ENCODE measurements at regions not wholly inside any gene's neighbourhood (a gene's known extent, or its start where the extent isn't known, plus 50 kb on each side); places are given as distances from the start of the nearest gene placed in this dataset.
A peak's percentile ranks its signal among the peaks of the same experiment; 100 is the strongest.

GRCh38 chr7:33698692-33699128, 206.6 kb upstream of the BMPER start:
- peak; percentile 53 for DNase-seq (ENCODE audit: low read depth)
- in situ Hi-C loops (cut with HindIII; ENCODE audit: low pct_unique_long_range_greater_than_20kb, low sequenced_read_pairs): no loop called here

GRCh38 chr7:33700001-33700899, 205.1 kb upstream of the BMPER start:
- no peak for DNase-seq (ENCODE audit: low read depth)
- in situ Hi-C loops (cut with HindIII; ENCODE audit: low pct_unique_long_range_greater_than_20kb, low sequenced_read_pairs): no loop called here

- no peak for DNase-seq (ENCODE audit: low read depth)
- in situ Hi-C loops (cut with HindIII; ENCODE audit: low pct_unique_long_range_greater_than_20kb, low sequenced_read_pairs): no loop called here
Measured at GRCh38 chr7:33701189-33701740, 204.1 kb upstream of the BMPER start.

DNA sequence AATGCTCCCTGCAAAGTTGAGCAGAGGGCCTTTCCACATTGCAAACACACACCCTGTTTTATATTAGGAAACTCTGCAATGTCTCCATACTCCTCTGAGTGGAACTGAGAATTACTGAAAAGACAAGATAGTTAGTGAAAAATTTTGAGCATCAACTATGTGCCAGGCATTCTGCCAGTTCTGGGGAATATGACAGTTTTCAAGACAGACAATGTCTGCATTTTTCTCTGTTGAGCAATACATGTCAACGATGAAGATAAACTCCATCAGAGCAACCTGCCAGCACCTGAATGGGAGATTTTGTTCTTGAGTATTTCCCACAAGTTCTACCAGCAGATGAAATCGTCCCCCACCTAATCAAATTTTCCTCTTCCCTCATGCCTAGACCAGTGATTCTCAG, 203.4 kb upstream of the BMPER start:
- no peak for DNase-seq (ENCODE audit: low read depth)
- in situ Hi-C loops (cut with HindIII; ENCODE audit: low pct_unique_long_range_greater_than_20kb, low sequenced_read_pairs): no loop called here

DNA sequence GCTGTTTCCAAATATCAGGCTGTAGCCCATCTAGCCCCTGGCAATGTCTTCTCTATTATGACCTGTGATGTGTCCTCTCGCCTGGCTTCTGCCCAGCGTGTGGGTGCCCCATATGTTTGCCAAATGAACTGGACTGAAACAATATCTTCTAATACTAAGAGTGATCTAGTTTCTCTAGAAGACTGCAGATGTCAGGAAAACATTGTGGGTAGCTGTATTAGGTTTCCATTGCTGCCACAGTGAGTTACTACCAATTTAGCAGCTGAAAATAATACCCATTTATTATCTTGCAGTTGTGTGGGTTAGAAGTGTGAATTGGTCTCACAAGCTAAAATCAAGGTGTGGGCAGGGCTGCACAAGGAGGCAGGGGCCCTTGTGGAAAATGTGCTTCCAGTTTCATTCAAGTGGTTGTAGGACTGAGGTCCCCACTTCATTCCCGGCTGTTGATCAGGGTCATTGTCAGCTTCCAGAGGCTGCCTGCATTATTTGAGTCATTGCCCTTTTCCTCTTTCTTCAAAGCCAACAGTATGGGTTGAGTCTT, 202.8 kb upstream of the BMPER start:
- in situ Hi-C loops (cut with HindIII; ENCODE audit: low pct_unique_long_range_greater_than_20kb, low sequenced_read_pairs): no loop called here
- DNase-seq (ENCODE audit: low read depth): no peak

DNA sequence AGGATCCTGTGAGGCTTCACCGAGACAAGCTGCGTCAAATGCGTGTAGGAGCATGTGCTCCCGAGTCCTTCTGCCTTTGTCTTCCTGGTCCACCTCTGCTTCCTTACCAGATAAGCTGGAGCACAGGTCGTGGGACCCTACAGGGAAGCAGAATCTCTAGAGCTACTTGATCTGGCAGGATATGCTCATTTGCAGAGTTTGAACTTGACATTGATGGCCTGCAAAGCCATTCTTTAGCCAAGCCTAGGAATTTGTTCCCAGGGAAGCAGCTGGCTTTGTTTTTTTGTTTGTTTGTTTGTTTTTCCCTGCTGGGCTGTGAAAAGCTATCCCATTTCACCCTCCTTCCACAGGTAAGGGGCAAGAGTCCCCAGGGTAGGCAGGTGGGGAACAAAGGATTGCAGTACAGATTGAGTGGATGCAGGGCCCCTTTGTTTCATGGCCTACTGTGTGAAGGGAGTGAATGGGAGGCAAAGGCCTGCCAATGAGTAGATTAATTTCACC, 200.0 kb upstream of the BMPER start:
- in situ Hi-C loops (cut with HindIII; ENCODE audit: low pct_unique_long_range_greater_than_20kb, low sequenced_read_pairs): no loop called here

DNA sequence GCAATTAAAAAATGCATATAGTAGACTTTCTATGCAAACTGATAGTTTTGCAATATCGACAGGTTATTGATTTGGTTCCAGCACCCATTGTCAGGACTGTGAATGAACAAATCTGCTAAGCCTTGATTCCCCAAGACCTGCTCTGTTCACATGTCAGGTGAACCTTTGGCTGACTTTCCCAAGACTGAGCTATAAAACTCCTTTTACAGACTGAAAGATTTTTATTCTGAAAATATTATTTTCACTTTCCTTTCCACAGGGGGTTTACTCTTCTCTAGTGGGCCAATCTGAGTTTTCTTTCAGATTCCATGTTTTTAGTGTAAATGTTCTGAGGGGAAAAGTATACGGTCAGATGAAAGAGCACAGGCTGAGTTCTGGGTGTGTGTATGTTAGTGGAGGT, 199.2 kb upstream of the BMPER start:
- DNase-seq (ENCODE audit: low read depth): no peak
- in situ Hi-C loops (cut with HindIII; ENCODE audit: low pct_unique_long_range_greater_than_20kb, low sequenced_read_pairs): no loop called here

More for the DNA sequence above, 200.0 kb upstream of the BMPER start:
- no peak for DNase-seq (ENCODE audit: low read depth)

DNA sequence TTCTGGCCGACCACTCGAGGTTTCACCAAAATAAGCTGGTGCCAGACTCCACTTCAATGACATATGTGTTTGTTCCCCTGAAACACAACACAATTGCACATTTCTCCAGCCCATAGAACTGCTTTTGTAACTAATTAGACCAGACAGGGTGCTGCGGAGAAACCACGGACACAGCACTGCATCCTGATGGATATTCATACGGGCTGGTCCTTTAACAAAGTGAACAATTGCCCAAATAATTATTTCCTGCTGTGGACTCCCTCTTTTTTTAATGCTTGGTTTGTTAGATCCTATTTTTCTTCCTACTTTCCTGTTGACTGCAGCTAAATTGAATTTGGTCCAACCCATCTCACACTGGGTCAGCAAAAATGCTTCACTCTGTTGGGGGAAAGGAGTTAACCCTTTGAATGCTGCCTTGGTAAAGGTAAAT, 198.6 kb upstream of the BMPER start:
- in situ Hi-C loops (cut with HindIII; ENCODE audit: low pct_unique_long_range_greater_than_20kb, low sequenced_read_pairs): no loop called here
- DNase-seq (ENCODE audit: low read depth): no peak

GRCh38 chr7:33707427-33707826, 197.9 kb upstream of the BMPER start:
- in situ Hi-C loops (cut with HindIII; ENCODE audit: low pct_unique_long_range_greater_than_20kb, low sequenced_read_pairs): no loop called here
- DNase-seq (ENCODE audit: low read depth): no peak

GRCh38 chr7:33710608-33711007, 194.7 kb upstream of the BMPER start:
- in situ Hi-C loops (cut with HindIII; ENCODE audit: low pct_unique_long_range_greater_than_20kb, low sequenced_read_pairs): no loop called here
- DNase-seq (ENCODE audit: low read depth): no peak

DNA sequence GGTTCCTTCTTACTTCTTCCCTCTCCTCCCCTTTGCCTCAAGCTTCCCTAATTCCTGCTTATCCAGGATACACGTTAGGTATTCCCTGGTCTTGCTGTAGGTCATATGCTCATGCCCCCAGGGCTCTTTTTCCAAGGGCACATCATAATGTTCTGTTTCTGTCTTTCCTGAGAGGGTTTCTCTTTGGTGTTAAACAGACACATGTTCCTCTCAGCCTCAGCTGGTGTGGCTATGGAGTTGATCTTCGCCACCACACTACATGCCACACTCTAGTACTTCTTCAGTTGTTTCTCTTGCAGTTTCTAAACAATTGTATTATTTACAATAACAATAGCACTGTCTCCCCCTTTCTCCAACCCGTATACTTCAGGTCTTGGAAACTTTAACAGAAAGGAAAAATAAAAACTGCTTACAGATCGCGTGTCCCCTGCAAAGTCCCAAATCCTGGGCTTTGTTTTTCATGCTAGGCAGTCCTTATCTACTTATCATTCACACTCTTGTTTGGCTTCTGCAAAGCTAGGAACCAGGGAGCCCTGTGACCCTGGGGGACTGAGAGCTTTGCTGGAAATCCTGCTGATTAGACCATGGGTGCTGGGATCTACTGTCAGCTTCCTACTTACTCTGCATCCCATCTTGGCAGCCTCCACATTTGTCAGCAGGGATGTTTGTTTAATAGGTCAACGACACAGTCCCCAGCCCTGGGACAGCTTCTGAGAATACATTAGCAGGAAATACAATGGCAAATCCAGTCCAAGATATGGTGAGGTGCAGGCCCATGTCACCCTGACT, 193.9 kb upstream of the BMPER start:
- in situ Hi-C loops (cut with HindIII; ENCODE audit: low pct_unique_long_range_greater_than_20kb, low sequenced_read_pairs): no loop called here

DNA sequence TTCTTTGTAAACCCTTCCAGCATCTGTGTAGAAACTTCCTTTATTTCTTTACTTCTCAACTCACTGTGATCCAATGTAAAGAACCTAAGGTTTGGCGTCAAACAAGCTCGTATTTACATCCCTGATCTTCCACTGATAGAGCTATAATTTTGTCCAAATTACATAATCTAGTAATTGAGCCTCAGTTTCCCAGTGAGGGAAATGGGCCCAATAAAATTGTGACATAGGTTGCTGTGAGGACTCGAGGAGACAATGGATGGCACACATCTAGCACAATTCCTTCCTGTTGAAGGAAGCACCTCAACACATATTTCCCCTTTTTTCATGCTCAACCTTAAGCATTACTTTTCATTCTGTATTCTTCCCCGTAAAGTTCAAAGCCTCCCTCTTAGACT, 193.3 kb upstream of the BMPER start:
- DNase-seq (ENCODE audit: low read depth): no peak
- in situ Hi-C loops (cut with HindIII; ENCODE audit: low pct_unique_long_range_greater_than_20kb, low sequenced_read_pairs): no loop called here

More for the DNA sequence above, 193.9 kb upstream of the BMPER start:
- DNase-seq (ENCODE audit: low read depth): no peak

DNA sequence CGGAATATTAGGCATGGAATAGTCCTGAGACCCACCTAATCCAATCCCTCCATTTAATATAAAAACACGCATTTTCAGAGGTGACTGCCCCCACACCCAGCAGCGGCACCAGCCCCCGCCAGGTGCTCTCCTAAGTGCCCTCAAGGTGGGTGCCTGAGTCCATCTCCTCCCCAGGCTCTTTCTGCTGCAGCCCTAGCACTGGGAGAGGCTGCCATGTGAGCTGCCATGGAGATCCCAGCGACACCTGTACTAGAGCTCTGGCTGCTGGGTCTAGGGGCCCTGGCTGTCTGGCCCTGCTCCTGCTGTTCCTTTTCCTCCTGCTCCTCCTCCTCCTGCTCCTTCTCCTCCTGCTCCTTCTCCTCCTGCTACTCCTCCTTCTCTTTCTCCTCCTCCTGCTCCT, 191.1 kb upstream of the BMPER start:
- peak; percentile 78 for DNase-seq (ENCODE audit: low read depth)
- in situ Hi-C loops (cut with HindIII; ENCODE audit: low pct_unique_long_range_greater_than_20kb, low sequenced_read_pairs): no loop called here

GRCh38 chr7:33716581-33717477, 188.5 kb upstream of the BMPER start:
- in situ Hi-C loops (cut with HindIII; ENCODE audit: low pct_unique_long_range_greater_than_20kb, low sequenced_read_pairs): no loop called here
- DNase-seq (ENCODE audit: low read depth): peak; percentile 72

- in situ Hi-C loops (cut with HindIII; ENCODE audit: low pct_unique_long_range_greater_than_20kb, low sequenced_read_pairs): no loop called here
- DNase-seq (ENCODE audit: low read depth): no peak
Measured at GRCh38 chr7:33719059-33719581, 186.2 kb upstream of the BMPER start.

DNA sequence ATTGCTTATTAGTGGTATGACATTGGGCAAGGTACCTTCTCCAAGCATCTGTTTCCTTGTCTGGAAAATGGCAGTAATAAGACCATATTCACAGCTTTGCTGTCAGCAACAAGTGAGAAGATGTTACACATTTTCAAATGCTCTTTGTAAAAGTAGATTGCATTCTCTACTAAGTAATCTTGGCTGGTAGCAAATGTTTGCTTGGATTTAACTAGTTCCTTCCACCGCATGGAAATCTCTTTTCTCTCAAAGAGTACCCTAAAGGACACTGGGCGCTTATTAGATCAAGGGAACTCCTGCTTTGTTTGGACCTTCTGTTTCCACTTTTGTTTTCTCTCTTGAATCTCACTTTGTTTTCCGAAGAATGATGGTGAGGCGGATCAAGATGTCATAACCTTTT, 185.2 kb upstream of the BMPER start:
- no peak for DNase-seq (ENCODE audit: low read depth)
- in situ Hi-C loops (cut with HindIII; ENCODE audit: low pct_unique_long_range_greater_than_20kb, low sequenced_read_pairs): no loop called here

- DNase-seq (ENCODE audit: low read depth): no peak
- in situ Hi-C loops (cut with HindIII; ENCODE audit: low pct_unique_long_range_greater_than_20kb, low sequenced_read_pairs): no loop called here
Measured at GRCh38 chr7:33720870-33721269, 184.5 kb upstream of the BMPER start.
